ENCODE measurements at regions not wholly inside any gene's neighbourhood (a gene's known extent, or its start where the extent isn't known, plus 50 kb on each side); places are given as distances from the start of the nearest gene placed in this dataset.
"Not testable (repeated sequence)": the region's sequence is repeated elsewhere in the genome, so short reads cannot be mapped to it uniquely, and the experiment has no call there.

DNA sequence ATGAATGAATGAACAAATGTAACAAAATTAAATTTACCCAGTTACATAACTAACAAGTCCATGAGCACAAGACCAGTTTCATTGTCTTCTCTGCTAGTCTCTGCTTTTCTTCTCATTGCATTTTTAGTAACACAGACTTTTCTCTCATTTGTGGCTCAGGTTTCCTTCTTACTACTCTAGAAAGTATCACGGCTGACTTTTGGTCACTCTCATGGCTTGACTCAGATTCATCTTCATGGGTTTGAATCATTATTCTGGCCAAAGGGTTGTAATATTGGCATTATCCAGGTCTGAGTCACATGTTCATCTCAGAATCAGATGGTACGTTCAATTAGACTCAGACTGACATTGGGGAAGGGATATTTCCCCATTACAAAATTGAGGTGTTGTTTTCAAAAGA is 121.5 kb upstream of the SATB1 start:
- no peak for DNase-seq (ENCODE audit: low read depth)

DNA sequence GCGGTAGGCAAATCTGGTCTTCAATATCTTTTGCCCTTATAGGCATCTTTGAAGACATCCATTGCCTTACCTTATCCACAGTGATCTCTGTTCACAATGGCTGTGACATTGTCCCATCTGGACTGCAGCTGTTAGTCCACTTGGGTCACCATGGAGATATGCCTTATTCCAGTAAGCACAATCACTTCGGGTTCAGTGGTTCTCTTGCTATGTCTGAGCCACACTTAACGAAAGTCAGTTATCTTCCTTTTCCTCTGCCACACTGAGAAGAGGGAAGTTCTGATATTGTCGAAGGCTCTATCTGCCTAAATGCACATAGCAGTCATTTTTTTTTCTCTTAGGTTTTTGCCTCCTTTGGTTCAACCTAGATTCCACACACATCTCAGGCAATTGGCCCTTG is 119.0 kb upstream of the SATB1 start:
- DNase-seq (ENCODE audit: low read depth), result no peak

DNA sequence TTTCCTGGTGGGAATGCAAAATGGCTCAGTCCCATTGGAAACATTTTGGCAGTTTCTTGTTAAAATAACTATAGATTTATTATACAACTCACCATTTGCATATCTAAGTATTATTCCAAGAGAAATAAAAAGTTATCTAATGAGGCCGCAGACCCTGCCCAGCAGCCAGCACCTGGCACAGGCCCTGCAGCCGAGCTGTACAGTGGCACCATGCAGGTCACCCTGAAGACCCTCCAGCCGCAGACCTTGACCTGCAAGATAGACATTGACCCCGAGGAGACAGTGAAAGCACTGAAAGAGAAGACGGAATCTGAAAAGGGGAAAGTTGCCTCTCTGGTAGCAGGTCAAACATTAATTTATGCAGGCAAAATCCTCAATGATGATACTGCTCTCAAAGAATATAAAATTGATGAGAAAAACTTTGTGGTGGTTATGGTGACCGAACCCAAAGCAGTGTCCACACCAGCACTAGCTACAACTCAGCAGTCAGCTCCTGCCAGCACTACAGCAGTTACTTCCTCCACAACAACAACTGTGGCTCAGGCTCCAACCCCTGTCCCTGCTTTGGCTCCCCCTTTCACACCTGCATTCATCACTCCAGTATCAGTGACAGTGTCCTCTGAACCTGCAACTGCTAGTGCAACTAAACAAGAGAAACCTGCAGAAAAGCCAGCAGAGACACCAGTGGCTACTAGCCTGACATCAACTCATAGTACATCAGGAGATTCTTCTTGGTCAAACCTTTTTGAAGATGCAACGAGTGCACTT is 113.5 kb upstream of the SATB1 start:
- DNase-seq (ENCODE audit: low read depth), result no peak

DNA sequence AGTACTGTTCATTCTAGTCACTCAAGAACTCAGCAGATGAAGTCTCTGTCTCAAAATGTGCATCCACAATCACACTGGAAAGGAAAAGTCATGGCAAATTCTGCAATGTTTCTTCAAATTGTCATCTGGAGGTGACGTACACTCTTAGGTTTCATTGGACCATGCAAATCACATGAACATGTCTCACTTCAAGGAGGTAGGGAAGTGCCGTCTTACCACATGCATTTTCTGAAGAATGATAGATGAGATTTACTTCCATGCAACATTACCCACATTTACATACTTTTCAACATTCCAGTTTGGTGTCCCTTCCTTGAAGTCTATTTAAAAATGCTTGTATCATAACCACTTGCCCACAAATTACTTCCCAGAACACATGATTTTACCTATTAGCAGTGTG is 107.9 kb upstream of the SATB1 start:
- DNase-seq (ENCODE audit: low read depth), result no peak

DNA sequence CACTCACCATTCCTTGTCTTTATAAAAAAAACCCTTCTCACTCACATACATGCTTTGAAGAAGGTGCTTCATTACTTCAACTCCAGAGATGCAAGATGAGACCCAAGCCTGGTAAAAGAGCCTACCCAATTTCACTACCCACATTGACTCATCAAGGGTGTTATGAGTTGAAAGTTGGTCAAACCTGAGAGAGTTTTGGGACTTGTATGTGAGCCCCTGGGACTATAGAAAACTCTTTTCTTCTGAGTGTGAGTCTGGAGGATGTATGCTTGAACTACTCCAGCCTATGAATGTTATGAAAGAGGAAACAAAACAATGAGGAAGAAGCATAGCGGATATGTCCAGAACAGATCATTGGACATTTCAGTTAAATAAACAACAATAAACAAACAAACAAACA is 106.5 kb upstream of the SATB1 start:
- DNase-seq (ENCODE audit: low read depth), result no peak

DNA sequence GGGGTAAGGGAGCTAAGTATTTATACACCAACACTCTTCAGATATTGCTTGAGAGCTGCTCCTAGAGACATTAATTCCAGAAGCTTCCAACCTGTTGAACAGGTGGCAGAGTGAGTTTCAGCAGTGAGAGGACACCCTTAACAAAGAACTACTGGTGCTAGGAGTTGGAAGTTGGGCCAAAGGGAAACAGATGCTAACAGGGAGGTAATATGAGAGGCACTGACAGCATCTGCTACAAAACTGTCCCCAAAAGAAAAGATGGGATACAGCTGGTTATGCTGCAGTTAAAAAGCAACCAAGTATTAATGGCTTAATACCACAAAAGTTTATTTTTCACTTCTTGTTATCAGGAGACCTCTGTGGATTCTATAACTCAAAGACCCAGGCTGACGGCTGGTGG is 104.5 kb upstream of the SATB1 start:
- DNase-seq (ENCODE audit: low read depth), result no peak

DNA sequence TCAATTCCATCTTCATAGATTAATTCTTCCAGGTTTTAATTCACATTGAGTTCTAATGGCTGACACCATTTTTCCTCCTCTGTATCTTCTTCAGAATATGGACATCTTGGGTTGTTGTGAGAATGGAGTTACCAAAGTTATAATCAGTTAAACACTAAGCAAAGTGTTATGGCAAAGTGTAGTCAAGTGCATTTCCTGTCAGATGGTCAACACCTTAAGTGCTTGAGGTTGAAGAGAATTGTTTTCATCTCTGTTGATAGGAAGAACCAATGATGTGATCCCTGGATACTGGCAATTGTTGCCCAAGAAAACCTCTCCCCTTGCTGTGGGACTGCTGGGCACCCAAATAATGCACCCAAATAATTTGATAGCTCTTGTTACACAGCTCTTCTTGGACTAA is 102.6 kb upstream of the SATB1 start:
- no peak for DNase-seq (ENCODE audit: low read depth)

DNA sequence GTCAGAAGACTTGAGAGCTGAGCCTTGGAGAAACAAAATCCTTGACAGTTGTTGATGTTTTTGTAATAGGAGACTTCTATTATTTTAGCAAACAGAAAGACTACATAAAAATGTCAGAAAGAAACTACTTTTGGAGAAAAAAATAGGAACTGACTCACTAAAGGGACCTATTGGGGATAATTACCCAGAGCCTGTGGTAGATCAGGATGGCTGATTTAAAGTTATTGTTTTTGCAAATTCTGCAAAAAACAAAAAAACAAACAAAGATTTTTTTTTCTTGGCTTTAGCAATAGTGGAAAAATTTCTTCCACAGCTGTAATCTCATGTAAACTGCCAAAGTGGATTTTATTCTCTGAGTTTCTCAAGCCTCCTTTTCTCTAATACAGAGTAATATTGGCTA is 101.5 kb upstream of the SATB1 start:
- DNase-seq (ENCODE audit: low read depth), result no peak

DNA sequence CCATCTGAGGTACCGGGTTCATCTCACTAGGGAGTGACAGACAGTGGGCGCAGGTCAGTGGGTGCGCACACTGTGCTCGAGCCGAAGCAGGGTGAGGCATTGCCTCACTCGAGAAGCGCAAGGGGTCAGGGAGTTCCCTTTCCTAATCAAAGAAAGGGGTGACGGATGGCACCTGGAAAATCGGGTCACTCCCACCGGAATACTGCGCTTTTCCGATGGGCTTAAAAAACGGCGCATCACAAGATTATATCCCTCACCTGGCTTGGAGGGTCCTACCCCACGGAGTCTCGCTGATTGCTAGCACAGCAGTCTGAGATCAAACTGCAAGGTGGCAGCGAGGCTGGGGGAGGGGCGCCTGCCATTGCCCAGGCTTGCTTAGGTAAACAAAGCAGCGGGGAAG is 91.0 kb upstream of the SATB1 start:
- not testable (repeated sequence) for DNase-seq (ENCODE audit: low read depth)

DNA sequence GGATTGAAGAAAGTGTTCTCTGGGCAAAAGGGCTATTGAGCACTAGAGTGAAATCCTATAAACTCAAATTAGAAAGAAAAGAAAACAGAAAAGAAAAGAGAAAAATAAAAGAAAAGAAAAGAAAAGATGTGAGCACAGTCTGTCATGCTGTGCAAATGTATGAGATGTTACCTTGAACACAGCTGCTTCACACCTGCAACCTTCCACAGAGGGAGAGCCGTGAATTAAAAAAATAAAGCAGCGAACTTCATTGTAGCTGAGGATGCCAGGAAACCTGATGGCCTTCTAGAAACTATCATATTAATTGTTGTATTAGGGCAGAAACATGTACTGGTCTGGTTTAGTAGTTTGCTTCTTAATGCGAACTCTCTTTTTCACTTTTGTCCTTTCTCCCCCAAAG is 88.0 kb upstream of the SATB1 start:
- no peak for DNase-seq (ENCODE audit: low read depth)

DNA sequence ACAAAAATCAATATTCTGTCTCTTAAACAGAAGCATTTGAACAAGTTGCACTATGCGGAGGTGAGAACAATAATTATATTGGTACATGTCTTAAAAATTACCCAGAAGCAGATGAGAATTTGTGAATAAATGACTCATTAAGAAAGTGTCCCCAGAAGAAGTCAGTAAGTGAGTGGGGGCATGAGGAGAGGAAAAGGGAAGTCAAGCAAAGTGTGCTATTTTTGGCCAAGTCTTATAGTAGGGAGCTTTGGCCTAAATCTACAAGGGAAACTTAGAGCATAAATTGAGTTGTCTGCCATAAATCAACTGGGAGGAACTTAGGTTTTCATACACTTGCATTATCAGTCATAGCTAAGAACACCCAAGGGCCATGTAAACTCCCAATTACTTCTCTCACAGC is 86.9 kb upstream of the SATB1 start:
- DNase-seq (ENCODE audit: low read depth), result no peak

DNA sequence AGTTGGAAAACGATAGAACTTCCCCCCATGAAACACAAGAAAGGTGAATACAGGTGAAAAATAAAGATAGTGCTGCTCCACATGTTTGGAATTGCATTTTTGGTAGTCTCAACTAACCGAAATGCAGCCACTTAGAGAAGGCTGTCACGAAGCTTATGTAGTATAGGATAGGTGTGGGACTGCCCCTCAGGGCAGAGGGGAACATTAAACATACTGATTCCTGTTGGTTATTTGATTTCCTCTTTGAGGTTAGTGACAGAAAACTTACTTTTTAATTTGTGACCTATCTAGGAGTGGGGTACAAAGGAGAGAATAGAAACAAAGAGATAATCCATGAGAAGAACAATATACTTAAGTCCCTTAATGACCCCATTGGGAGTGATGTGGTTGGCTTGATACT is 85.8 kb upstream of the SATB1 start:
- DNase-seq (ENCODE audit: low read depth), result no peak

DNA sequence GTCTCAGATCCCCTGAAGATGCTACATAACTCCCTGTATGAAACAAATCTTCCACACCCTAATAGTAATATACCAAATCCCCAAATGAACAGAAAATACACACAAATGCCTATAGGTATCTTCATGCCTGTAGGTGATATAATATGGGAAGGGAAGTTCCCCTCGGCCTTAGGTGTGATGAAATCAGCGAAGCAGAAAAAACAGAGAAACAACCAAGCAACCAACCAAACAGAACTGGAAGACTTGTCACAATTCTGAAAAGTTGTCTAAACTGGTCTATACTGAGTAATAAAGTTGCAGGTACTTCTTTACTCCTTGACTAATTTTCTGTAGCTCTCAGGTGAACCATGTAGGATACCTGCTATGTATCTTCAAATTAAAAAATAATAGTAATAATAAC is 82.2 kb upstream of the SATB1 start:
- DNase-seq (ENCODE audit: low read depth), result no peak

DNA sequence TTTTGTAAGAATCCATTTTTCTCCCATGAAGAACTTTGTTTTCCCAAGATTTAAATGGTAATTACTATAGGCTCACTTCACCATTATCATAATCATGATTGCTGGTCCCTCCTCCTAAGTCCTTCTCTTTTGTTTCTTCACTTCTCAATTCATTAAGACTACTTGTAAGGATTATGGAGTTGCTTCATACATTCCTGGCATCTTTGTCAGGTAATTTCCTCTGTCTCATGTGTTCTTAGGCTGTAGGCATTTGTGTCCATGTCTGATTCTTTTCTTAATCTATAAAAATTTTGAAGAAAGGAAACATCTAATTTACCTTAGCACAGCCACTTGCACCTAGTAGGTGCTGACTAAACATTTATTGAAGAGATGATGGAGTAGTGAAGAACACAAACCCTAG is 79.9 kb upstream of the SATB1 start:
- DNase-seq (ENCODE audit: low read depth), result no peak

DNA sequence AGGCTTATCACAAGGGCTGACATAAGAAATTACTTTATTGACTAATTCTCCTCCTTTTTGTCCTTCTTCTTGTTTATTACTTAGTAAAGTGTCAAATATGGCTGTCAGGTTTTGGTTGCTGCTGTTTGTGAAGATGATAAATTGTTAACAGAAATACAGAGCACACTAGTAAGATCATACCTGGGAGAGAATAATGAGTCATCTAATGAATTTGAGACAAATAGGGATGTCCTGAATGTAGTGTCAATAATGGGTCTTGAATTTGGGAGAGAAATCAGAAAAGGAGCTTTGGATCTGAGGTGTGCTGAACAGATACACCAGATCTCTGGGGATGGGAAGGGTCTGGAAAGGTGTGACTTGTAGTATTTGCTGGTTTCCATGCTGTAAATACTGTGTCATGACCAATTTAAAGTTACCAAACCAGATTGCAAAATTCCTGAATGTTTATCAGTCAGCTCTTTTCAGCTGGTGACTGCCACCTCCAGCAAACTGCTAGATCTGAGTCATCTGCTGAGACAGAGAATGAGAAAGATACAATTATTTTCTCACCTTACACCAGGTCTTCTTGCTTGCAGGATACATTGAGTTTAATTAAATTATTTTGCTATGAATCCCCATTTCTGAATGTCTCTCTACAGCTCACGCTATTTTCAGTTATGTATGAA is 76.7 kb upstream of the SATB1 start:
- DNase-seq (ENCODE audit: low read depth), result no peak

DNA sequence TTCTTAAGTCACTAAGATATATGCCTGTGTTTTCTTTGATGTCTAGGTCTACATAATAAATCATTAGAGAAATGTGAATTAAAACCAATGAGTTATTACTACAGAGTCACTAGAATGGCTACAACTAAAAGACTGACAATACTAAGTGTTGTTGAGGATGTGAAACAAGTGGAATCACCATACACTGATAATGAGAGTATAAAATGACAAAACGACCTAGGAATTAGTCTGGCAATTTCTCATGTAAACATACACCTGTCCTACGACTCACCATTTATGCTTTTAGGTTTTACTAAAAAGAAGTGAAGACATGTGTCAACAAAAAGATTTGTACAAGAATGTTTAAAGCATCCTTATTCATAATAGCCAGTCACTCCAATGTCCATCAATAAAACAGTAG is 75.2 kb upstream of the SATB1 start:
- no peak for DNase-seq (ENCODE audit: low read depth)

DNA sequence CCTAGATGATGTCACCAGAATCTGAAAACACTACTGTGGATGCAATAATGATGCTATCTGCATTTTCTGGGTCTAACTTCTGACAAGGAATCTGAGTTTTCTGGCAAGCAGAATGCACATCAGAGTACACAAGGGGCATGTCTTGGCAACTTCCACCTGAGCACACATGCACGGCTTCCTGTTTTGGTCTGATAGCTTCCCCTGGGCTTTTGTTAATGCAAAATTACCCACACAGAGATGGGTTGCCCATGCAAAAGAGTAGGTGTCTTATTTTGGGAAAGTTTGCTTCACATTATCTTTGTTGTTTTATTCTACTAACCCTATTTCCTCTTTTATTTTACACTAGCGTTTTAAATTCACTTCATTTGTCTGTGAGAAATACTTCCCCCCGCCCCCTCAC is 74.2 kb upstream of the SATB1 start:
- no peak for DNase-seq (ENCODE audit: low read depth)

DNA sequence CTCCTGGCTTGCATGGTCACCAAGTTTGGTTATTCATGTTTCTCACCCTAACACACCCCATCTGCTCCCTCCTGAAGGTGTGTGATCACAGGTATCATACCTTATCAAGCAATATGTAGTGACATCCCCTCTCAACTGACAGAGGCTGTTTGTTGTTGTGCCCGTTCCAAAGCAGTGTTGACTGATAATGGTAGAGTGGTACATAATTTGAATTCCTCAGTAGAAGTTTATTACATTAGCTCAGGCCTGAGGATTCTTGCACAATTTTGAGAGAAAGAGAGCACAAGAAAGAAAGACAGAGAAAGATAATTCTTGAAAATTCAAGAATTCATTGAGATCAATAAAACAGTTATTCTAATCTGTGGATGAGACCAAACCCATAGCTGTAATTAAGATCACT is 69.1 kb upstream of the SATB1 start:
- DNase-seq (ENCODE audit: low read depth), result no peak

DNA sequence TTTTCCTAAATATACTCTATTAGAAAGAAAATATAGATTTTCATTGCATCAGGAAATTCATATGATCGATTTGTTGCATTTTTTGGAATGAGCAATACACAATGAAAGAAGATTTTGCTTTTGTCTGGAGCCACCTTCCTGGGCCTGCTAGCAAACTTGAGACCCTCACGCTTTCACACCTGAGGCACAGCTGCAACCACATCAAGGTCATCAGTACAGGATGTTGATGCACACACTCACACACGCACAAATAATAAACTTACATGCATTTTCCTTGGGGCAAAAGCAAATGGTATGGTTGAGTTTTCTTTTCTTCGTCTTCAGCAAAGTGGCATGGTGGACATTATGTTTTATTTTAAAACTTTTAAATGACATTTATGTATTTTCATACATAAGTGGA is 64.8 kb upstream of the SATB1 start:
- no peak for DNase-seq (ENCODE audit: low read depth)

DNA sequence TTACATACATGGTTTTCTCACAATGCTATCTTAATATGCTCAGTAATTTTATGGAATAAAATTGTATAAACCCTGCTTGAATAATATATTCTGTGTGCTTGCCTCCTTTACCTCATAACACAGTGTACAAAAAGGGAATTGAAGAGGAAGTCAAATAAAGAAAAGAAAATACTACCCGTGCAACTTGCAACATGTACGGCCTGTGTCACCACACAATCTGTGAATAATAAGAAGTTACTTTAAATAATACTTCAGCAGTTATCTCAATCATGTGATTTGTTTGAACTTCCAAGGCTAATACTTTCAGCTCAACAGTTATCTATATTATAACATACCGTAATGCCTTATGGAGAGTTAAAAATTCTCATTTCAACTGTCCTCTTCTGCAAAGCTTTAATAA is 58.1 kb upstream of the SATB1 start:
- no peak for DNase-seq (ENCODE audit: low read depth)

DNA sequence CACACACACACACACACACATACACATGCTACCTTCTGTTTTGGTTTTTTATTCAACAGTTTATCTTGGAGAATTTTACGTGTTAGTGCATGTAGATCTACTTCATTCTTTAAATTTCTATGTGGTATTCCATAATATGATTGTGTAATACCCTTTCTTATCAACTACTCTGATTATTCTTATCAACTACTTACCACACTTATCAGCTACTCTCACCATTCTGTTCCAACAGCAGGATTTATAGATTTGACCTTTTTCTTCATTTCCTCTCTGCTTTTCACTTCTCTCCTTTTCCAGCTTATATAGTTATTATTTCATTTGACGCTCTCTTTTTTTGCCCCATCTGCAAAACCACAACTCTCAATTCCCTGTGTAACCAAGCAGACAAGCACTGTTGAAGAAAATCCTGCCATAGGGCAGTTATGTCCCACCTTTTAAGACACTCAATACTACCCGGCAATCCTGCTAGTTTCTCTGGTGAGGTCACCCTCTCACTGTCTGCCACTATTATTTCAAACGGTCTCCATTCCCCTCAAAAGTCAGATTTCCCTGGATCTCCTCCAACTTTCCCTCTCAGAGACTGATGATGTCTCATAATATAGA is 56.9 kb upstream of the SATB1 start:
- DNase-seq (ENCODE audit: low read depth), result no peak

DNA sequence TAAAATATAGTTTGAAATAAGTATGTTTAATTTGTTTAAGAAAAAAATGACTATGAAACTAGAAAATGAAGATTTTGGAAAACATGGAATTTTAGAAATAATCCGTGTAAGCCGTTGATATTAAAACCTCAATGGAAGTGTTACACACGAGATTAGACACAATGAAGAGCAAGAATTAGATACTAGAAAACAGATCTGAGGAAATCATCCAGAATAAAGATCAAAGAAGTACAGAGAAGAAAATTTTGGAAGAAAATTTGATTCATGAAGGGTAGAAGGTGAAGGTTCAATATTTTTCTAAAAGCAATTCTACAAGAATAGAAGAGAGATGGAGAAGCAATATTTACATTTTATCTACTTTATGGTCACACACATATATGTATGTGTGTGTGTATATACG is 52.5 kb upstream of the SATB1 start:
- DNase-seq (ENCODE audit: low read depth), result no peak

Measured in ELR (cell line).